SK-N-SH (cell line): ENCODE measurements at regions not wholly inside any gene's neighbourhood (a gene's known extent, or its start where the extent isn't known, plus 50 kb on each side); places are given as distances from the start of the nearest gene placed in this dataset.

Source experiments
- CTCF ChIA-PET: fragments of 300-600, 350-600 bp; formaldehyde crosslinking; extraction: SDS; loops from one replicate; lab custom pipeline; 2021; lab: Yijun Ruan, JAX
- POLR2A ChIA-PET: fragments of 350-600 bp; sonication (Branson Sonifier 250); formaldehyde crosslinking; extraction: SDS; loops from one replicate; lab custom pipeline; 2020; ENCODE audit warnings: antibody characterized with exemption, inconsistent platforms; lab: Yijun Ruan, JAX
- DNase-seq: peaks from one replicate; pipeline ENCODE4 v3.0.0; 2012
- H2AFZ ChIP-seq: fragments of 200-600 bp; sonication (generic); 2 replicates; pipeline ENCODE4 v1.8.1; 2016; ENCODE audit warnings: antibody characterized with exemption, mild to moderate bottlenecking, low read depth
- H3F3A ChIP-seq: fragments of 200-600 bp; sonication (generic); replicated peaks from 2 replicates; pipeline ENCODE3; 2016; ENCODE audit warnings: antibody characterized with exemption, mild to moderate bottlenecking; ENCODE audit not compliant: insufficient read depth
- H3K27ac ChIP-seq, 2 experiments: fragments of 200-500 bp in 1 of 2; fragments of 200-600 bp in 1 of 2; sonication (Bioruptor generic) in 1 of 2; sonication (generic), shearing (Covaris generic) in 1 of 2; 2 replicates each; pipeline versions ENCODE4 v1.5.1 to v1.6.1; 2014 to 2016; ENCODE audit warnings: low read depth in 2 of 2, inconsistent platforms in 1 of 2, low read length in 1 of 2, mild to moderate bottlenecking in 1 of 2, mixed read lengths in 1 of 2
- H3K27me3 ChIP-seq: fragments of 200-600 bp; sonication (generic), shearing (Covaris generic); 2 replicates; pipeline ENCODE4 v1.6.1; 2016; ENCODE audit warnings: mixed run types; ENCODE audit not compliant: insufficient read depth
- H3K36me3 ChIP-seq, 2 experiments: fragments of 200-500 bp in 1 of 2; fragments of 200-600 bp in 1 of 2; sonication (Bioruptor generic) in 1 of 2; sonication (generic) in 1 of 2; replicated peaks in 1 of 2; 2 replicates each; pipeline versions ENCODE3 to v1.5.1; 2014 to 2016; ENCODE audit warnings: low read length in 1 of 2, mild to moderate bottlenecking in 1 of 2; ENCODE audit not compliant: insufficient read depth in 2 of 2, control insufficient read depth in 1 of 2
- H3K4me1 ChIP-seq, 2 experiments: fragments of 200-500 bp in 1 of 2; fragments of 200-600 bp in 1 of 2; sonication (Bioruptor generic) in 1 of 2; sonication (generic), shearing (Covaris generic) in 1 of 2; 2 replicates each; pipeline versions ENCODE4 v1.5.1 to v1.6.1; 2014 to 2016; ENCODE audit warnings: low read depth in 1 of 2, low read length in 1 of 2, mixed run types in 1 of 2; ENCODE audit not compliant: insufficient read depth in 2 of 2, control insufficient read depth in 1 of 2
- H3K4me2 ChIP-seq: fragments of 200-600 bp; sonication (generic), shearing (Covaris generic); 2 replicates; pipeline ENCODE4 v1.6.1; 2017; ENCODE audit warnings: mixed run types
- H3K4me3 ChIP-seq, 2 experiments: fragments of 200-500 bp in 1 of 2; fragments of 200-600 bp in 1 of 2; sonication (Bioruptor generic) in 1 of 2; sonication (generic), shearing (Covaris generic) in 1 of 2; 2 replicates each; pipeline versions ENCODE4 v1.5.1 to v1.8.1; 2014 to 2016; ENCODE audit warnings: low read depth in 2 of 2, inconsistent platforms in 1 of 2, low read length in 1 of 2, mild to moderate bottlenecking in 1 of 2, mixed read lengths in 1 of 2, moderate library complexity in 1 of 2
- H3K79me2 ChIP-seq: fragments of 200-600 bp; sonication (generic); 2 replicates; pipeline ENCODE4 v1.8.1; 2017; ENCODE audit warnings: mild to moderate bottlenecking; ENCODE audit not compliant: insufficient read depth
- H3K9ac ChIP-seq: fragments of 200-600 bp; sonication (generic); 2 replicates; pipeline ENCODE4 v1.6.1; 2017; ENCODE audit warnings: mixed run types
- H3K9me2 ChIP-seq: fragments of 200-600 bp; sonication (generic); 2 replicates; pipeline ENCODE4 v1.6.1; 2017; ENCODE audit warnings: mixed run types
- H3K9me3 ChIP-seq: fragments of 200-600 bp; sonication (generic); 2 replicates; pipeline ENCODE4 v1.6.1; 2017; ENCODE audit warnings: mixed run types, mild to moderate bottlenecking, moderate library complexity
- H4K20me1 ChIP-seq: fragments of 200-600 bp; sonication (generic); 2 replicates; pipeline ENCODE4 v1.6.1; 2017; ENCODE audit warnings: mild to moderate bottlenecking, mixed run types; ENCODE audit not compliant: insufficient read depth
- CHD2 ChIP-seq: fragments of 150-350 bp; IDR thresholded peaks from 2 replicates; pipeline ENCODE4 v1.6.1; 2018; ENCODE audit warnings: low read length; ENCODE audit not compliant: partially characterized antibody
- CTCF ChIP-seq: fragments of 200-600 bp; sonication (generic); IDR thresholded peaks from 2 replicates; pipeline ENCODE4 v1.6.1; 2017; ENCODE audit warnings: antibody characterized with exemption, mild to moderate bottlenecking, moderate library complexity
- ELF1 ChIP-seq: IDR thresholded peaks from 2 replicates; pipeline ENCODE4 v1.4.0; 2012
- FOSL2 ChIP-seq: IDR thresholded peaks from 2 replicates; pipeline ENCODE4 v1.4.0; 2012; ENCODE audit warnings: low read depth, mild to moderate bottlenecking, moderate library complexity, borderline replicate concordance
- FOXJ3 ChIP-seq: sonication (generic); formaldehyde crosslinking; IDR thresholded peaks from 2 replicates; pipeline ENCODE4 v1.5.1; 2020; ENCODE audit warnings: mild to moderate bottlenecking, missing genetic modification reagents
- FOXM1 ChIP-seq: IDR thresholded peaks from 2 replicates; pipeline ENCODE4 v1.4.0; 2012; ENCODE audit warnings: low read depth, mild to moderate bottlenecking
- GABPA ChIP-seq: IDR thresholded peaks from 2 replicates; pipeline ENCODE4 v1.4.0; 2012; ENCODE audit warnings: low read depth, mild to moderate bottlenecking
- JUND ChIP-seq: IDR thresholded peaks from 2 replicates; pipeline ENCODE4 v1.4.0; 2012
- NFIC ChIP-seq: IDR thresholded peaks from 2 replicates; pipeline ENCODE4 v1.4.0; 2012; ENCODE audit warnings: borderline replicate concordance
- NRF1 ChIP-seq: IDR thresholded peaks from 2 replicates; pipeline ENCODE4 v1.6.1; 2012; ENCODE audit warnings: low read depth, mild to moderate bottlenecking, low read length
- POLR2AphosphoS5 ChIP-seq: IDR thresholded peaks from 2 replicates; pipeline ENCODE4 v1.6.1; 2012; ENCODE audit warnings: low read depth, low read length
- RAD21 ChIP-seq: IDR thresholded peaks from 2 replicates; pipeline ENCODE4 v1.6.1; 2012; ENCODE audit warnings: mild to moderate bottlenecking, low read length
- RCOR1 ChIP-seq: fragments of 150-350 bp; IDR thresholded peaks from 2 replicates; pipeline ENCODE4 v1.6.1; 2017; ENCODE audit warnings: antibody characterized with exemption, low read length
- RFX5 ChIP-seq: IDR thresholded peaks from 2 replicates; pipeline ENCODE4 v1.6.1; 2012; ENCODE audit warnings: mild to moderate bottlenecking, improper control_type of control experiment, low read length
- RXRA ChIP-seq: IDR thresholded peaks from 2 replicates; pipeline ENCODE4 v1.4.0; 2012; ENCODE audit warnings: low read depth, mild to moderate bottlenecking, borderline replicate concordance
- SMC3 ChIP-seq: IDR thresholded peaks from 2 replicates; pipeline ENCODE4 v1.6.1; 2012; ENCODE audit warnings: low read depth, low read length, improper control_type of control experiment
- TAF1 ChIP-seq: IDR thresholded peaks from 2 replicates; pipeline ENCODE4 v1.6.1; 2012; ENCODE audit warnings: low read depth, mild to moderate bottlenecking, low read length, moderate library complexity, borderline replicate concordance
- TCF12 ChIP-seq: IDR thresholded peaks from 2 replicates; pipeline ENCODE4 v1.4.0; 2012
- USF1 ChIP-seq: IDR thresholded peaks from 2 replicates; pipeline ENCODE4 v1.4.0; 2012; ENCODE audit warnings: low read depth, borderline replicate concordance
- ZBTB33 ChIP-seq: IDR thresholded peaks from 2 replicates; pipeline ENCODE4 v1.4.0; 2012; ENCODE audit warnings: low read depth, borderline replicate concordance
- WGBS: methylation state at CpG from one replicate; pipeline ENCODE4 v1.1.6; 2017; ENCODE audit warnings: low lambda C conversion rate; 5-methylcytosine and 5-hydroxymethylcytosine counted together
- TF ChIP-seq, protein P1 (sequence below): fragments of 150-350 bp; IDR thresholded peaks from 2 replicates; pipeline ENCODE4 v1.6.1; 2017; ENCODE audit warnings: antibody characterized with exemption, low read length, low read depth, borderline replicate concordance

DNA sequence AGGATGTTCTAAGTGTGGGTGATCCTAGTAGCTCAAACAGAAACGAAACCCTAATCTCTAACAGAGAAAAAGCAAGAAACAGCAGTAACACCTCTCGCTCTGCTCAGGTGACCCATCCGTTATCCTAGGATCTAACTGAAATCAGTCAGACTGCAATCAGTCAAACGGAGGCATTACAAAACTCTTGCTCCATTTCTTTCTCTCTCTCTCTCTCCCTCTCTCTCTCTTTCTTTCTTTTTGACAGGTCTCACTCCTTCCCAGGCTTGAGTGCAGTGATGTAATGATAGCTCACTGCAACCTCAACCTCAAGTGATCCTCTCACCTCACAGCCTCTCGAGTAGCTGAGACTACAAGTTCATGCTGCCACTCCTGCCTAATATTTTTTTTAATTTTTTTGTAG, 1283.5 kb upstream of the CELF2 start:
- H3K9me3 ChIP-seq, result 0 out of 2 replicates have a peak, but pooled peaks cover 4% of the 10 kb centered on the region
- TF ChIP-seq RCOR1 (no peak), RXRA (no peak), FOSL2 (no peak), FOXM1 (no peak), CHD2 (no peak), JUND (no peak), USF1 (no peak), RFX5 (no peak)
- TF ChIP-seq, all 33 proteins: peak for 0
- Histone ChIP-seq H3K79me2 (no peaks in the 10 kb centered on the region), H3K4me1 (no peaks in the 10 kb centered on the region), H3K9me2 (no peaks in the 10 kb centered on the region), H3K27ac (no peak overlapping the region), H2AFZ (no peak overlapping the region), H3K4me2 (no peak overlapping the region), H3K4me3 (no peak overlapping the region), H4K20me1 (no peaks in the 10 kb centered on the region), H3K36me3 (no peaks in the 10 kb centered on the region), H3F3A (no peaks in the 10 kb centered on the region), H3K9ac (no peak overlapping the region), H3K27me3 (no peaks in the 10 kb centered on the region)
- 14% methylated on average over 5 of the region's 5 CpGs for WGBS
- CTCF ChIA-PET, result no interaction called here
- no peak for DNase-seq
- POLR2A ChIA-PET, result no interaction called here

DNA sequence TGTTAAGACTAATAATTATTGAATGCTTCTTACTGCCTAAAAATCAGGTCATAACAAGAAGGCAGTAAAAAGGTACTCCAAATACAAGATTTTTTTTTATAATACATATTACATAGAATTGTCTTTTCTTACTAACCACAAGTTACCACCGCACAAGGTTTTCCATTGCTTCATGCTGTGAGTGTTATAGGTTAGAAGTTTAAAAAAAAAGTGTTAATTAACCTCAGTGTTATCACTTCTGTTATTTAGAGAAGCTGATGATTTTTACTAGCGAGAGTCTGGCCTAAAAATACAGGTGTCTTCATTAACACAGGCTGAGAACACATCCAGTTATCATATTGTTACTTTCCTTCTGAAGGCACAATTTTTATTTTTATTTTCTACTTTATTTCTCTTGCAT, 1281.9 kb upstream of the CELF2 start:
- H3K4me1 ChIP-seq, result no peaks in the 10 kb centered on the region
- H3K4me2 ChIP-seq, result no peak overlapping the region
- H2AFZ ChIP-seq, result no peak overlapping the region
- no peak overlapping the region for H3K27ac ChIP-seq
- H4K20me1 ChIP-seq, result no peaks in the 10 kb centered on the region
- H3K27me3 ChIP-seq, result no peaks in the 10 kb centered on the region
- H3K4me3 ChIP-seq, result no peak overlapping the region
- H3K36me3 ChIP-seq, result no peaks in the 10 kb centered on the region
- CTCF ChIA-PET, result no interaction called here
- H3K9me3 ChIP-seq, result 0 out of 2 replicates have a peak, but pooled peaks cover 6% of the 10 kb centered on the region
- WGBS, result 28% methylated on average over 2 of the region's 2 CpGs
- H3K9ac ChIP-seq, result no peak overlapping the region
- POLR2A ChIA-PET, result no interaction called here
- H3K9me2 ChIP-seq, result no peaks in the 10 kb centered on the region
- no peaks in the 10 kb centered on the region for H3F3A ChIP-seq
- H3K79me2 ChIP-seq, result no peaks in the 10 kb centered on the region
- DNase-seq, result no peak
- TF ChIP-seq ZBTB33, result no peak
- no peak for TF ChIP-seq FOXM1
- TF ChIP-seq FOXJ3 (CRISPR knock-in tag), result no peak
- TF ChIP-seq POLR2AphosphoS5, result no peak
- TF ChIP-seq SMC3, result no peak
- TF ChIP-seq USF1, result no peak
- no peak for TF ChIP-seq RCOR1
- TF ChIP-seq TCF12, result no peak
- TF ChIP-seq, protein P1, sequence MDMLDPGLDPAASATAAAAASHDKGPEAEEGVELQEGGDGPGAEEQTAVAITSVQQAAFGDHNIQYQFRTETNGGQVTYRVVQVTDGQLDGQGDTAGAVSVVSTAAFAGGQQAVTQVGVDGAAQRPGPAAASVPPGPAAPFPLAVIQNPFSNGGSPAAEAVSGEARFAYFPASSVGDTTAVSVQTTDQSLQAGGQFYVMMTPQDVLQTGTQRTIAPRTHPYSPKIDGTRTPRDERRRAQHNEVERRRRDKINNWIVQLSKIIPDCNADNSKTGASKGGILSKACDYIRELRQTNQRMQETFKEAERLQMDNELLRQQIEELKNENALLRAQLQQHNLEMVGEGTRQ, result no peak
- TF ChIP-seq RFX5, result no peak
- TF ChIP-seq NFIC, result no peak
- no peak for TF ChIP-seq ELF1
- TF ChIP-seq RAD21, result no peak
- TF ChIP-seq NRF1, result no peak
- no peak for TF ChIP-seq CTCF
- no peak for TF ChIP-seq TAF1
- no peak for TF ChIP-seq GABPA
